ENCODE measurements at regions not wholly inside any gene's neighbourhood (a gene's known extent, or its start where the extent isn't known, plus 50 kb on each side); places are given as distances from the start of the nearest gene placed in this dataset.
A peak's percentile ranks its signal among the peaks of the same experiment; 100 is the strongest.
"Not testable (repeated sequence)": the region's sequence is repeated elsewhere in the genome, so short reads cannot be mapped to it uniquely, and the experiment has no call there.

DNA sequence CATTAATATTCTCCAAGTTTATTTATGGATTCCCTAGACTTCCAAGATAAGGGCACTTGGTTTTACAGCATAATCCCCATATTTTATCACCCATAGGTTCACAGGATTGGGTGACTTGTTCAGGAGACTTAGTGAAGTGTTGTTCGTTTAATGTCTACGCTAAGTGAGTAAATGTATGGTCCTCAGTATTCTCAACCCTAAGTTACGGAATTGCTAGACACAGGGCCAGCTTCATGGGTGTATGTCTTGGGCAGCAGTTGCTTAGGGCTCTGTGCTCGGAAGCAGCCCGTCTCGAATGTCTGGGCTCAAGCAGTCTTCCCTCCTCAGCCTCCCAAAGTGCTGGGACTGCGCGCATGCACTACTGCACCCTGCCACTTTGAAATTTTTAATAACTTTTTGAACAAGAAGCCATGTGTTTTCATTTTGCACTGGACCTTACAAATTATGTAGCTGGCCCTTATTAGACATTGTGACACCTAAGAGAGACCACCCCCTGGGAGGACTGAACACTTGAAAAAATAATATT, 91.5 kb upstream of the ZNF217 start:
- no peak for DNase-seq

DNA sequence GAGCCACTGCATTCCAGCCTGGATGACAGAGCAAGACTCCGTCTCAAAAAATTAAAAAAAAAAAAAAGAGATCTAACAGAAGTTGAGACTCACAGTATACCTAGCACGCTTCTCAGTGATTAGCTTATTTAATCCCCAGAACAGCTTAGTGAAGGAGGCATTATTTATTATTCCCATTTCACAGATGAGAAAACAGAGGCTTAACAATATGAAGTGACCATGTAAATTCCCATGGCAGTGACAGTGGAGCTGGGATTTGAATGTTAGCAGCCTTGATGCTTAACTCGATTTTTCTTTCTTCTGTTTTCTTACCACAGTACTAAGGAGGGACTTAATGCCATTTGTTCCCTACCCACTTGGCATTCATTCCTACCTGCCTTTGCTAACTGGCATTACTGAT, 89.9 kb upstream of the ZNF217 start:
- DNase-seq: no peak

DNA sequence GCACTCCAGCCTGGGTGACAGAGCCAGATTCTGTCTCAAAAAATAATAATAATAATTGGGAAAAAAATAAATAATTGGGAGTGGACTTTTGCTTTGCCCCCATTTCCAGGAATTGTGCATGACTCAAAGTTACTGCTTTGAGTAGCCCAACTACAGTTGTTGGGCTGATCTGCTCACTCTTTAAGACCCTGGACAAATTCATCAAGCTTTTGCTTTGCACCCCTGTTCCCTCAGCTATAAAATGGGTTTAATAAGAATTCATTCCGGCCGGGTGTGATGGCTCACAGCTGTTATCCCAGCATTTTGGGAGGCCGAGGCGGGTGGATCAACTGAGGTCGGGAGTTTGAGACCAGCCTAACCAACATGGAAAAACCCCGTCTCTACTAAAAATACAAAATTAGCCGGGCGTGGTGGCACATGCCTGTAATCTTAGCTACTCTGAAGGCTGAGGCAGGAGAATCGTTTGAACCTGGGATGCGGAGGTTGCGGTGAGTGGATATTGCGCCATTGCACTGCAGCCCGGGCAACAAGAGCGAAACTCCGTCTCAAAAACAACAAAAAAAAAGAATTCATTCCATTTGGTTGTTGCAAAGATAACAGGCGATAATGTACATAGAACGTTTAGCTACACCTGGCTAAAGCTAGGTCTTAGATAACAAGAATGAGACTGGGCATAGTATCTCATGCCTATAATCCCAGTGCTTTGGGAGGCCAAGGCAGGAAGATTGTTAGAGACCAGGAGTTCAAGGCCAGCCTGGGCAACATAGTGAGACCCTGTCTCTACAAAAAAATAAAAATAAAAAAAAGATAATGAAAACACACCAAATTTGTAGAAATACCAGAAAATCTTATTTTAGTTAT, 87.9 kb upstream of the ZNF217 start:
- no peak for DNase-seq

DNA sequence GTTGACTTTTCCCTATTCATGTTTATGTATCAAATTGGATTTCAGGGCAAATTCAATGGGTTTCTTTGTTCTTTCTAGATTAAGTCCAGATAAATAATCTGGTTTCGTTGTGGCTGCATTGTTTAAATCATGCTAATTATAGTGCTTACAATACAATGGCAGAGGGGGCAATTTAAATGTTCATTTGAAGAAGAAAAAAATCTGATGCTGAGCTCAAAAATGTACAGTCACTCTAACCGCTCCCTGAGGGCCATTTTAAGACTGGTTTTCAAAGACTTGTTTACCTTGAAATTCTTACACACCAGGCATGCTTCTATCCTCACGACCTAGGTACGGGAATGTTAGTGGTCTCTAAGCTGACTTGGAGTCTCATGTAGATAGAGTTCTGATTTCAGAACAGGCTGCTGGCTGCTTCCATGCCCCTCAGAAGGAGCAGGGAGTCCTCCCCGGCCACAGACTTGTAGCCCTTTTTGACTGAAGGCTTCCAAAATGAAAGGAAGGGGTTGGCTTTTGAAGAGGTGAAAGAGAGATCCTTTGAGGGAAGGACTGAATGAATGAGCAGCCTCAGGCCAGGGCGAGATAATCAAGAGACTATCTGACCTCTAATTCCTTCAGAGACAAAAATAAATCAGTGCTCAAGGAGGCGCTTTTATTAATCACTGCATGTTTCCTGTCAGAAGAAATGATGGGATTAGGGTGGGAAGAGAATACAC, 86.1 kb upstream of the ZNF217 start:
- DNase-seq: no peak

DNA sequence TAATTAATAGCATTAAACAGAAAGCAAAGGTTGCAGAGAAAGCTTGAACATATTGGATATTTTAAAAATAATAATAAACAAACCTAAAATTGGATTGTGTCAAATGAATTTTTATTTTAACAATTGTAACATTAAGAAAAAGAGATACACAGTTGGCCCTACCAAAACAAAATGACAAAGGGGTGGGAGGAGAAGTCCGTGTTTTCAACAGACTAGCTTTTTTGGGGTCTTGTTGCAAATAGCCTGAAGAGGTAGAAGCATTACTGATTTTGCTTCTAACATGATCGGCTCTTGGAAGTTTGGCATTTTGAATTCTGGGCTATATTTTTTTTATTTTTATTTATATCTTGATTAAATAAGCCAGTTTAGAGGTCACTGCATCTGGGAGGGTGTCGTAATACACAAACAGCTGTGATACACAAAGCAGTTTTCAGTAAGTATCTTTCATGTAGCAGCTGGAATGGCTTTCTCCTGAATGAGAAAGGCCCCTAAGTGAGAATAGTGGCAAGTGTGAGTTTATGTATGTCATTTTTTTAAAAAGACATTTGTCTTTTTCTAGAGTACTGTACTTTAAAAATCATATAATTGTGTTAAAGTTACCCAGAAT, 85.5 kb upstream of the ZNF217 start:
- no peak for DNase-seq

DNA sequence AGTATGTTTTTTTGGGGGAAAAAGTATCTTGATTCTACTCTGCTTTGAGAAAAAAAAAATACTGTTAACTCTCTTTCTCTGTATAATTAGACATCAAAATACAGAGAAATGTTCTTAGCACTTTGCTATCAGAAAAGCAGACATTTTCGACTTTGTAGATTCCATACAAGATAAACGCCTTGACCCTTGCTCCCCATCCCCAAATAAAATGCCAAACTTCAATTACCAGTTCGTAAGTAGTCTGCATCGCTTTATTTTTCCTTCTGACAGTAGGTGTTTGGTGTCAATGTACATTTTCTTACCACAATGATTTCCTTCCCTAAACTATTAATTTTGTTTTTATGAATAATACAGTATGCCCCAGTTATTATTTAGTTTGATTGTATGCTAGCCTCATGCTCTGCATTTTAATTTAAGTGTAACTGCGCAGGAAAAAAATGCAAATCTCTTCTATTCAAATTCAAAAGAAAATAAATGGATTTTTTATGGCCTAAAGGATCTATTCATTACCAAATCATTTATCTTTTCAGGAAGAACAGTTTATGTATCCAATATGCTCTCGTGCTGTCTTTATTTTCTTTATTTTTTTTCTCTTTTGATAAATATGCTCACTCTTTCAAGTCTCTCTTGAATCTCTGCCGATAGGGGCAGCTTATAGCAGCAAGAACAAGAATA, 84.8 kb upstream of the ZNF217 start:
- no peak for DNase-seq

DNA sequence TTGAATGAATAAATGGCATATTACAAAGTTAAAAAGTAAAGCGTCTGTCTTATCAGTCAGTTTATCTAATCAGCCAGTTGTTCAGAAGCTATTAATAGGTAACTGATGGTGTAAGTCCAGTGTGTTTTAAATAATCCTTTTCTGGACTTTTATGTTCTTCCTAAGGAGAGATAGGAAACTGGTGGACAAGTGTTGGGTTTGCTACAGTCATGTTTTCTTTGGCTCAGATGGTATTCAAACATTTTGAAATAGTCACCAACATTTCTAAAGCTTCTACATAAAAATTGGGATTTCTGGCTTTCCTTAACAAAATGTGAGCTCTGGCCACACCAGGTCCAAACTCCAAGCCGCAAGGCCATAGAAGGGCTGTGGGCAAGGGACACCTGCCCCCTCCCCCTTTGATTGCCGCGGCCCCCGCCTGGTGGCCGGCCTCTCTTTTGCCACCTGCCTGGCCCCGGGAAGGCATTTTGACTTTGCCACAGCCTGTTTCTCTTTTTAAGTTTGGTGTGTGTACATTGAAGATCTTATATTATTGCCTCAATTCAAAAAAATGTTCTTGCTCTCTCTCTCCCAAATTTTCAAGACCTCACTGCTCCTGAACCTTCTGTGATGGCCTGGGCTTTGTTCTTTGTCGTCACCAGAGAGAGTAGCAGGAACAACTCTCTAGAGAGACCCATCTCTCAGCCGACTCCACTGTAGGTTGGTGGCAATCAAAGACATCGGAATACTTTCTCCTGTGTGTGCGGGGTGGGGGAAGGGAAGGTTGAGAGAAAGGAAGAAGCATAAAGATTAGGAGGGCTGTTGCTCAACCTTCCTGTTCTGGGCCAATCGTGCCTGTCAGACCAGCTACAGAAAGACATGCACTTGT, 84.0 kb upstream of the ZNF217 start:
- no peak for DNase-seq

DNA sequence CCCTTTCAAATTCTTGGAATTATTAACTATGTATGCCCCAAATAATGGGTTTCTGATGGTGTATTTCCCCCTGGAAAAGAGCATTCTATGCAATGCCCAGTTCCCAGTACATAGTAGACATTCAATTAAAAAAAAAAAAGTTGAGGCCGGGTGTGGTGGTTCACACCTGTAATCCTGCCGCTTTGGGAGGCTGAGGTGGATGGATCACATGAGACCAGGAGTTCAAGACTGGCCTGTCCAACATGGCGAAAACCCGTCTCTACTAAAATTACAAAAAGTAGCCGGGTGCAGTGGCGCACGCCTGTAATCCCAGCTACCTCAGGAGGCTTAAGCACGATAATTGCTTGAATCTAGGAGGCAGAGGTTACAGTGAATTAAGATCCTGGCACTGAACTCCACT, 83.3 kb upstream of the ZNF217 start:
- DNase-seq: no peak

DNA sequence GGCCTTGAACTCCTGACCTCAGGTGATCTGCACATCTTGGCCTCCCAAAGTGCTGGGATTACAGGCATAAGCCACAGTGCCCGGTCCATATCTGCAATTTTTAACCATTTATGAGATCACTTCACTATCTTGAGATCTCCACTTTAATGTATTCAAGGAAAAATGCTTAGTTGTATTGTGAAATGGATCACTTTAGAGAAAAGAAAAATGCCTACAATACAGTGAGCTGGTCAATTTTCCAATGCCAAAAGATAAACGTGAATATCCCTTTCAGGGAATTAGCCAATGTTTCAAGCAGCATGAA, 82.8 kb upstream of the ZNF217 start:
- no peak for DNase-seq

DNA sequence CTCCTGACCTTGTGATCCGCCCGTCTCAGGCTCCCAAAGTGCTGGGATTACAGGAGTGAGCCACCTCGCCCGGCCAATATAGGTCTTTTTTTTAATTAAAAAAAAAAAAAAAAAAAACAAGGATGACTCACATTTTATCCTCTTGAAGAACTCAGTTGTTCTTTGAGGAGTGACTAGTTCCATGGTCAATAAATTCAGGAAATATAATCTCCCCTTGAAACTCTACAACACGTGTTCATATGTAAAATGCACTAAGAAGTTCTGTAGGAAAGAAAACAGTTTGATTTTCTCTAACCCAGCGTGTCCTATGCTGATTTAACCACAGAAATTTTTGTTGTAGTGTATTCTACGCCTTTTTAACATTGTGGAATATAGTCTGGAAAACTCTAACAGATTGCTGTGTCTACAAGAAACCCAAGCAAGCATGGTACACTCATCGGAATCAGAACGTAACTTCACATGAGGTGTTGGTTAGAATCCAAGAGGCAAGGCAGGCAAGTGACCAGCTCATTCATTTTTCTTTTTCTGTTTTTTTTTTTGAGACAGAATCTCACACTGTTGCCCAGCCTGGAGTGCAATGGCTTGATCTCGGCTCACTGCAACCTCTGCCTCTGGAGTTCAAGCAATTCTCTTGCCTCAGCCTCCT, 79.0 kb upstream of the ZNF217 start:
- no peak for DNase-seq

DNA sequence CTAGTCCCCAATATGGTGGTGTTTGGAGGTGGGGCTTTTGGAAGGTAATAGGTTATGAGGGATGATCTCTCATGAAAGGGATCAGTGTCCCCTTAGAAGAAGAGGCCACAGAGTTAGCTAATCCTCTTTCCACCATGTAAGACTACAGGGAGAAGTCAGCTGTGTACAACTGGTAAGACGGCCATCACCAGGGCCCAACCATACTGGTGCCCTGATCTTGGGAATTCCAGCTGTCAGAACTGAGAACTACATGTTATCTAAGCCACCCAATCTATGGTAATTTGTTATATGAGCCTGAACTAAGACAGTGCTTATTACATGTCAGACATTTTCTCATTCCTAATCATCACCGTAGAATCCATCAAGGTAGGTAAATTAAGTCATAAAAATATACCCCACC, 77.7 kb upstream of the ZNF217 start:
- no peak for DNase-seq

DNA sequence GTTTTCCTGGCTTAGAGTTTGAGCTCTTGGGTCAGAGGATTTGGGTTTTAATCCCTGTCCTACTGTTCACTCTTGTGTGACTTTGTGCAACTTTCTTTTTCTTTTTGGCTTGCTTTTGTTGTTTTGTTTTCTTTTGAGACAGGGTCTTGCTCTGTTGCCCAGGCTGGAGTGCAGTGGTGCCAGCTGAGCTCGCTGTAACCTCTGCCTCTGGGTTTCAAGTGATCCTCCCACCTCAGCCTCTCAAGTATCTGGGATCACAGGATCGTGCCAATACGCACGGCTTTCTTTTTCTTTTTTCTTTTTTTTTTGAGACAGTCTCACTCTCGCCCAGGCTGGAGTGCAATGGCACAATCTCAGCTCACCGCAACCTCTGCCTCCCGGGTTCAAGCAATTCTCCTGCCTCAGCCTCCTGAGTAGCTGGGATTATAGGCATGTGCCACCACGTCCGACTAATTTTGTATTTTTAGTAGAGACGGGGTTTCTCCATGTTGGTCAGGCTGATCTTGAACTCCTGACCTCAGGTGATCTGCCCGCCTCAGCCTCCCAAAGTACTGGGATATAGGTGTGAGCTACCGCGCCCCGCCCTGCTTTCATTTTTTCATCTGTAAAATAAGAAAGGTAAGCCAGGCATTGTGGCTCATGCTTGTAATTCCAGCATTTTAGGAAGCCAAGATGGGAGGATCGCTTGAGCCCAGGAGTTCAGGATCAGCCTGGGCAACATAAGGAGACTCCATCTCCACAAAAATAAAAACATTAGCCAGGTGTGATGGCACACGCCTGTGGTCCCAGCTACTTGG, 76.1 kb upstream of the ZNF217 start:
- not testable (repeated sequence) for DNase-seq

DNA sequence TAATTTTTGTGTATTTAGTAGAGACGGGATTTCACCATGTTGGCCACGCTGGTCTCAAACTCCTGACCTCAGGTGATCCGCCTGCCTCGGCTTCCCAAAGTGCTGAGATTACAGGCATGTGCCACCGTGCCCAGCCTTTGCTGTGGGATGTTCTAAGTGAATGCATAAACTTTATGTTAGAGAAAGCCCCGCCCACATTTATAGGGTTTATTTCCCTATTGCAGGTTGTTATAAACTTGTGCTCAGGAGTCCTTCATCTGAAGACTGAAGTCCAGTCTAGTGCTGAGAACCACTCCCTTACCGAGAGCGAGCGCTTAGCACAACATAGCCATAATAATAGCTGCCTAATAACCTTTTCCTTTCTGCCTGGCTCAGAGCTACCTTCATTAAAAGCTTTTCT, 75.4 kb upstream of the ZNF217 start:
- DNase-seq: no peak

DNA sequence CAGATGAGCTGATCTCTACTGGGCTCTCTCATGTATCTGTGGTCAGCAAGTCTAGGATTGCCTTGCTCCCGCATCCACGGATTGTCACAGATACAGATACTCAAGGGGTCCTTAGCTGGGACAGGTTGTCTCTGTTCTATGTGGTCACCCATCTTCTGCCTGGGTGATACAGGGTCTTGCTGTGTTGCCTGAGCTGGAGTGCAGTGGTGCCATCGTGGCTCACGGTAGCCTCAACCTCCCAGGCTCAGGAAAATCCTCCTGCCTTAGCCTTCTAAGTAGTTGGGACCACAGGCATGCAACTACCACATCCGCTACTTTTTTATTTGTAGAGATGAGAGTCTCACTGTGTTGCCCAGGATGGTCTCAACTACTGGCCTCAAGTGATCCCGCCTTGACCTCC, 72.5 kb upstream of the ZNF217 start:
- no peak for DNase-seq

DNA sequence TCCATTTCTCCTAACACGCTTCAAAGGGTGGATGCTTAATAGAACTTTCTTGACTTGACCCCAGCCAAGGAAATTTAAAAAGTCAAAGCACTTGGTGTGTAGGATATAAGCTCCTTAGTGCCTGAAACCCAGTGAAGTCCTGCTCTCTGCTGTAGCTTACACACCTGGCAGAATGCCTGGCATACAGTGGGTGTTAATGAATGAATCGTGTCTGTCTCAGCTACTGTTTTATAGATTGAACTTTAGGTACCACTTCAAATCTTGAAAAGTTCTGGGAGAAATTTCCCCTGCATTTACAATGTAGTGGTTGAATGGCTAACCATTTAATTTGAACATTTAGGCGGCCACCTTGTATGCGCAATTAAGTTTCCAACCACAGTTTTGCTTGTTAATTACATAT, 70.5 kb upstream of the ZNF217 start:
- no peak for DNase-seq

DNA sequence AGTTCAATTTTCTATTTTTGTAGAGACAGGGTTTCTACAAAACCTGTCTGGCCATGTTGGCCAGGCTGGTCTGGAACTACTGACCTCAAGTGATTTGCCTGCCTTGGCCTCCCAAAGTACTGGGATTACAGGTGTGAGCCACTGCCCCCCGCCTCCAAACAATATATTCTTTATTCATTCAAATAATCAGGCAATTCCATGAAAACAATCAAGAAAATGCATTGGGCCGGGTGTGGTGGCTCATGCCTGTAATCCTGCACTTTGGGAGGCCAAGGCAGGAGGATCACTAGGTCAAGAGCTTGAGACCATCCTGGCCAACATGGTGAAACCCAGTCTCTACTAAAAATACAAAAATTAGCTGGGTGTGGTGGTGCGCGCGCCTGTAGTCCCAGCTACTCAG, 69.9 kb upstream of the ZNF217 start:
- not testable (repeated sequence) for DNase-seq

DNA sequence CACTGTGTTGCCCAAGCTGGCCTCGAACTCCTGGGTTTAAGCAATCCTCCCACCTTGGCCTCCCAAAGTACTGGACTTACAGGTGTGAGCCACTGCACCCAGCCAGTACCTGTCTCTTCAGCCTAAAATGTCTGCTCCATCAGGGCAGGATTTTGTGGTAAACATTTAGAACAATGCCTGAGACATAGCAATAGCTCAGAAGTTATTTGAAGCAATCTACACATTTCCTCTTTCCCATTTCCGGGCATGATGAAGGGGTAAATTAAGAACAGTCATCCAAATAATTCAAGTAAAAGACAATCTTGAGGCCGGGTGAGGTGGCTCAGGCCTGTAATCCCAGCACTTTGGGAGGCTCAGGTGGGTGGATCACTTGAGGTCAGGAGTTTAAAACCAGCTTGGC, 69.0 kb upstream of the ZNF217 start:
- DNase-seq: no peak

DNA sequence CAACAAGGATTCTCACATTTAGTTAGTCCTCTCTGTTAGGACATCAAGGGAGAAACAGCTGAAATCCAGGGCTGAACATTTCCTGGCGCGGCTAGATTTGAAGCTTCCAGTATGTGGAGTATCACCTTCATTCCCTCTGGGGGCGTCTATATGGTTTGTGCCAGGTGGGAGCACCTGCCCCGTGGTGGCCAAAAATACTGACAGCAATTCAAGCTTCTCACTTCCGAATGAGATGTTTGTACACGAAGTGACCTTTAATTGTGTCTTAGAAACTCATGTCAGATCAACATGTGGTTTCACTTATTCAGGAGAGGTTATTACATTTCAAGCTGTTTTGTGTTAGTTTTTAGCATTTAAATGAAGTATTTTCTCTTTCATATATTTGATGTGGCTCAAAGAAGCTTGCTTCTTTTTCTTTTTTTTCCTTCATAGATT, 67.3 kb upstream of the ZNF217 start:
- DNase-seq: peak; percentile 9

DNA sequence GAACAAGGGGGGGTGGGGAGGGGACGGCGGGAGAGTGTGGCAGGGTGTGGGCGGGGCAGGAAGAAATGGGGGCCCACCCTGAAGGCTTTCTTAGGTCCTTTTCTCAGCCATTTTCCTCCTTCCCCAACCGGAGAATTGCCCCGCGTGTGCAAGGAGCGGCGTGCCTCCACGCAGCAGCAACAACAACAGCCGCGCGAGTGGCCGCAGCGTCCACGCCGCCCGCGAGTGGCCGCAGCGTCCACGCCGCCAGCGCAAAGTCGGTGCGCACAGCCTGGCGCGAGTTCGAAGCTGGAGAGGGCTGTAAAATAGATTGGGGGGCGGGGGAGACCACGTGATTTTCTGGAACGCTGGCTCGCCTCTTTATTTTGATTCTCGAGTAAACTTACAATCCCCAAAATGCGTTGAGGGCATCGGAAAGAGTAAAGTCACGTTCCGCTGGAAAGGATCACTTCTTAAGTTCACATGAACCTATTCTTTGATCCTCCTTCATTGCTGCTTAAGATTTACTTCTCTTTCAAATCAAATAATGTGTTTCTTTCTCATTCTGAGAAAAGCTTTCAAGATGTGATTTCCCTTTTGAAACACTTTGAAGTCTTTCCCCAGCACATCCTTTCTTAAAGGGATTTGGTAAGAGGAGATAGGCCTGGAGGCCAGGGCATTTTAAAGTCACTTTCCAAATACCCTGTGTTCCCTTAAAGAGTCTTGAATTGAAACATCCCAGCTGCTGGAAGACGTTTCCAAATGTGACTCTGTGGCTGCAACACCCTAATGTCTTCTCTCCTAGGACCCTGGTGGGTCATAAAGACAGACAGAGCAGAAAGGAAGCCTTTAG, 66.7 kb upstream of the ZNF217 start:
- peak; percentile 4 for DNase-seq

DNA sequence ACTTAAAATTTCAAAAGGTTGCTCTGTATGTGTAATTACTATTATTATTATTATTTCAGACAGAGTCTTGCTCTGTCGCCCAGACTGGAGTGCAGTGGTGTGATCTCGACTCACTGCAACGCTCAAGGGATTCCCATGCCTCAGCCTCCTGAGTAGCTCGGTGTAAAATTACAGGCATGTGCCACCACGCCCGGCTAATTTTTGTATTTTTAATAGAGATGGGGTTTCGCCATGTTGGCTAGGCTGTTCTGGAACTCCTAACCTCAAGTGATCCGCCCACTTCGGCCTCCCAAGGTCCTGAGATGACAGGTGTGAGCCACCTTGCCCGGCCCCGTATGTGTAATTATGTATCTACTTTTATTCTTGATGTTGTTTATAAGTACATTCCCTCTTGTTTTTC, 65.3 kb upstream of the ZNF217 start:
- no peak for DNase-seq
